ENCODE measurements at regions not wholly inside any gene's neighbourhood (a gene's known extent, or its start where the extent isn't known, plus 50 kb on each side); places are given as distances from the start of the nearest gene placed in this dataset.

DNA sequence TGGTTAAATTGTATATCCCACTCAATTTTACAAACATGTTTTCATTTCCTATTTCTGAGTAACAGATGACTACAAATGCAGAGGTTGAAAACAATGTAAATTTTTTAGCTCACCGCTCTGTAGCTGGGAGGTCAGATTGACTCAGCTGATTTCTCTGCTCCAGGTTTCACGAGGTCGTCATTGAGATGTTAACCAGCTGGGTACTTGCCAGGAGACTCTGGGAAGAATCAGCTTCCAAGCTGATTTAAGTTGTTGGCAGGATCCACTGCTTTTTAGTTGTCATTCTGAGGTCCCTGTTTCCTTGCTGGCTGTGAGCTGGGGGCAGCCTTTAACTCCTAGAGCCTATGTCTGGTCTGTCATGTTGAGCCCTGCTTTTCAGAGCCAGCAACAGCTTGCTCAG, 864.3 kb upstream of the AGA start:
- TF ChIP-seq, protein P1, sequence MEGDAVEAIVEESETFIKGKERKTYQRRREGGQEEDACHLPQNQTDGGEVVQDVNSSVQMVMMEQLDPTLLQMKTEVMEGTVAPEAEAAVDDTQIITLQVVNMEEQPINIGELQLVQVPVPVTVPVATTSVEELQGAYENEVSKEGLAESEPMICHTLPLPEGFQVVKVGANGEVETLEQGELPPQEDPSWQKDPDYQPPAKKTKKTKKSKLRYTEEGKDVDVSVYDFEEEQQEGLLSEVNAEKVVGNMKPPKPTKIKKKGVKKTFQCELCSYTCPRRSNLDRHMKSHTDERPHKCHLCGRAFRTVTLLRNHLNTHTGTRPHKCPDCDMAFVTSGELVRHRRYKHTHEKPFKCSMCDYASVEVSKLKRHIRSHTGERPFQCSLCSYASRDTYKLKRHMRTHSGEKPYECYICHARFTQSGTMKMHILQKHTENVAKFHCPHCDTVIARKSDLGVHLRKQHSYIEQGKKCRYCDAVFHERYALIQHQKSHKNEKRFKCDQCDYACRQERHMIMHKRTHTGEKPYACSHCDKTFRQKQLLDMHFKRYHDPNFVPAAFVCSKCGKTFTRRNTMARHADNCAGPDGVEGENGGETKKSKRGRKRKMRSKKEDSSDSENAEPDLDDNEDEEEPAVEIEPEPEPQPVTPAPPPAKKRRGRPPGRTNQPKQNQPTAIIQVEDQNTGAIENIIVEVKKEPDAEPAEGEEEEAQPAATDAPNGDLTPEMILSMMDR (IDR thresholded peaks at IDR 0.05; ENCODE audit: insufficient read depth, low read length) = no peak
- no peak for TF ChIP-seq GABPA (IDR thresholded peaks at IDR 0.05; ENCODE audit: low read depth)
- no peak for TF ChIP-seq SPI1 (IDR thresholded peaks at IDR 0.05; ENCODE audit: borderline replicate concordance, low read depth)
- TF ChIP-seq, protein P2, sequence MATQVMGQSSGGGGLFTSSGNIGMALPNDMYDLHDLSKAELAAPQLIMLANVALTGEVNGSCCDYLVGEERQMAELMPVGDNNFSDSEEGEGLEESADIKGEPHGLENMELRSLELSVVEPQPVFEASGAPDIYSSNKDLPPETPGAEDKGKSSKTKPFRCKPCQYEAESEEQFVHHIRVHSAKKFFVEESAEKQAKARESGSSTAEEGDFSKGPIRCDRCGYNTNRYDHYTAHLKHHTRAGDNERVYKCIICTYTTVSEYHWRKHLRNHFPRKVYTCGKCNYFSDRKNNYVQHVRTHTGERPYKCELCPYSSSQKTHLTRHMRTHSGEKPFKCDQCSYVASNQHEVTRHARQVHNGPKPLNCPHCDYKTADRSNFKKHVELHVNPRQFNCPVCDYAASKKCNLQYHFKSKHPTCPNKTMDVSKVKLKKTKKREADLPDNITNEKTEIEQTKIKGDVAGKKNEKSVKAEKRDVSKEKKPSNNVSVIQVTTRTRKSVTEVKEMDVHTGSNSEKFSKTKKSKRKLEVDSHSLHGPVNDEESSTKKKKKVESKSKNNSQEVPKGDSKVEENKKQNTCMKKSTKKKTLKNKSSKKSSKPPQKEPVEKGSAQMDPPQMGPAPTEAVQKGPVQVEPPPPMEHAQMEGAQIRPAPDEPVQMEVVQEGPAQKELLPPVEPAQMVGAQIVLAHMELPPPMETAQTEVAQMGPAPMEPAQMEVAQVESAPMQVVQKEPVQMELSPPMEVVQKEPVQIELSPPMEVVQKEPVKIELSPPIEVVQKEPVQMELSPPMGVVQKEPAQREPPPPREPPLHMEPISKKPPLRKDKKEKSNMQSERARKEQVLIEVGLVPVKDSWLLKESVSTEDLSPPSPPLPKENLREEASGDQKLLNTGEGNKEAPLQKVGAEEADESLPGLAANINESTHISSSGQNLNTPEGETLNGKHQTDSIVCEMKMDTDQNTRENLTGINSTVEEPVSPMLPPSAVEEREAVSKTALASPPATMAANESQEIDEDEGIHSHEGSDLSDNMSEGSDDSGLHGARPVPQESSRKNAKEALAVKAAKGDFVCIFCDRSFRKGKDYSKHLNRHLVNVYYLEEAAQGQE (IDR thresholded peaks at IDR 0.05; ENCODE audit: insufficient replicate concordance, low read depth) = no peak
- no peak for TF ChIP-seq POLR2AphosphoS5 (IDR thresholded peaks at IDR 0.05; ENCODE audit: low read depth)
- no peaks in the 10 kb centered on the region for H3K27me3 ChIP-seq (ENCODE audit: insufficient read depth, poor library complexity, severe bottlenecking)
- no peak for DNase-seq (ENCODE audit: low read depth in 1 of 2, low spot score in 1 of 2)

DNA sequence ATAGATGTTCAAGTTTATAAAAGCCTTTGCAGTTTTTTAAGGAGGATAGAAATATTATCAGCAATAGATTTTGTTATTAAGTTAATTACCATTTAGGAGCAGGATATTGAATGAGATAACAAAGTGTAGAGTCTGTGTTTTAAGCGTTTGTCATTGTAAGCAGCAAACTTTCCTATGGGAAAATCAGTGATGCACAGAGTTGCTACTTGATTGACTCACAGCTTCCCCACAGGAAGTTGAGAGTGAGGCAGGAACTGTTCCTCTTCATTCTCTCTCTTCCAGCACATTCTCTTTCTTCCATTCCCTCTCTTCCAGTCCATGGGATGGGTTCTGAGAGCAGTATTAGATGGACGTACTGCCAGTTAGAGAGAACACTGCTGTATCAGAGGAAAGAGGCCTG, 867.7 kb upstream of the AGA start:
- TF ChIP-seq GABPA (IDR thresholded peaks at IDR 0.05; ENCODE audit: low read depth) (no peak), SPI1 (IDR thresholded peaks at IDR 0.05; ENCODE audit: borderline replicate concordance, low read depth) (no peak), POLR2AphosphoS5 (IDR thresholded peaks at IDR 0.05; ENCODE audit: low read depth) (no peak)
- TF ChIP-seq, protein P1 (IDR thresholded peaks at IDR 0.05; ENCODE audit: insufficient read depth, low read length) = no peak
- Histone ChIP-seq H3K27ac (replicated peaks) (no peak overlapping the region), H3K4me3 (replicated peaks; ENCODE audit: insufficient read depth, low read length) (no peak overlapping the region), H3K27me3 (ENCODE audit: insufficient read depth, poor library complexity, severe bottlenecking) (no peaks in the 10 kb centered on the region)
- DNase-seq (ENCODE audit: low read depth in 1 of 2, low spot score in 1 of 2) = no peak

More for the DNA sequence above, 864.3 kb upstream of the AGA start:
- Histone ChIP-seq H3K4me3 (replicated peaks; ENCODE audit: insufficient read depth, low read length) (no peak overlapping the region), H3K27ac (replicated peaks) (no peak overlapping the region)

DNA sequence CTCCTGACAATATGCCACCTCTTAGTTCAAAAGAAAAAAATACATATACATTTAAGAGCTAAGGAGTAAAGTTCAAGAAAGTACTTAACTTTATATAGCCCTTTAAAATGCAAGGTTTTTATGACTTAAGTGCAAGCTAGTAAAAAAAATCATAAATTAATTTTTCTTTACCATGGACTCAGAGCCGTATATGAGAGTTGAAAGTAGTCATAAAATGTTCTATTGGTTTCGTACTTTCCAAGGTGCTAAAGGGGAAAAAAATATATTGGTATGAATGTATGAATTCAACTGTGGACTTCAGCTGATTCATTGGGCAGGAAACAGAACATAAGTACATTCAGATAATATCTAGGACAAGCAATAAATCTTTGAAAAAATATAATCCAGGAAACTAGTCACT, 869.8 kb upstream of the AGA start:
- DNase-seq (ENCODE audit: low read depth in 1 of 2, low spot score in 1 of 2) = no peak
- no peak overlapping the region for H3K27ac ChIP-seq (replicated peaks)
- TF ChIP-seq GABPA (IDR thresholded peaks at IDR 0.05; ENCODE audit: low read depth) (no peak), SPI1 (IDR thresholded peaks at IDR 0.05; ENCODE audit: borderline replicate concordance, low read depth) (no peak)
- TF ChIP-seq, protein P2 (IDR thresholded peaks at IDR 0.05; ENCODE audit: insufficient replicate concordance, low read depth) = no peak
- TF ChIP-seq, protein P1 (IDR thresholded peaks at IDR 0.05; ENCODE audit: insufficient read depth, low read length) = no peak
- no peaks in the 10 kb centered on the region for H3K27me3 ChIP-seq (ENCODE audit: insufficient read depth, poor library complexity, severe bottlenecking)
- H3K4me3 ChIP-seq (replicated peaks; ENCODE audit: insufficient read depth, low read length) = no peak overlapping the region

DNA sequence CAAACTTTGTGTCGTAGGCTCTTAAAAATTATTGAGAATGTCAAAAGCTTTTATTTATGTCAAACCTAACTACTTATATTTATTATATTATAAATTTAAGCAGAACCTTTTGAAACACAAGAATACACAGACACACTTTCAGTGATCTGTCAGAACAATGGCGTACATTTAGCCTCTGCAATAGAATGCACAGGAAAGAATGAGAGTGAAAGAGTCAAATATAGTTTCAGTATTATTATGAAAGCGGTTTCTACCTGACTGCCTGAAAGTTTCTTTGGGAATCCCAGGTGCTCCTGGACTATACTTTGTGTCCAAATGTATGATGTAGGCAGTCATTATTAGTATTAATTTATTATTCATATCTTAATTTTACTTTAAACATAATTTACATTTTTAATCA, 872.0 kb upstream of the AGA start:
- H3K27me3 ChIP-seq (ENCODE audit: insufficient read depth, poor library complexity, severe bottlenecking) = no peaks in the 10 kb centered on the region
- no peak overlapping the region for H3K4me3 ChIP-seq (replicated peaks; ENCODE audit: insufficient read depth, low read length)
- no peak for DNase-seq (ENCODE audit: low read depth in 1 of 2, low spot score in 1 of 2)
- TF ChIP-seq SPI1 (IDR thresholded peaks at IDR 0.05; ENCODE audit: borderline replicate concordance, low read depth) (no peak), GABPA (IDR thresholded peaks at IDR 0.05; ENCODE audit: low read depth) (no peak), POLR2AphosphoS5 (IDR thresholded peaks at IDR 0.05; ENCODE audit: low read depth) (no peak)
- TF ChIP-seq, protein P1 (IDR thresholded peaks at IDR 0.05; ENCODE audit: insufficient read depth, low read length) = no peak
- TF ChIP-seq, protein P2 (IDR thresholded peaks at IDR 0.05; ENCODE audit: insufficient replicate concordance, low read depth) = no peak
- H3K27ac ChIP-seq (replicated peaks) = no peak overlapping the region

All from HL-60 (cell line).